Epithelial cell of prostate (primary cell): ENCODE measurements at regions not wholly inside any gene's neighbourhood (a gene's known extent, or its start where the extent isn't known, plus 50 kb on each side); places are given as distances from the start of the nearest gene placed in this dataset.

Source experiments
- DNase-seq: peaks from one replicate; pipeline ENCODE4 v3.0.0-alpha.2; 2011; ENCODE audit warnings: low read depth, low spot score
- H3K27ac ChIP-seq: fragments of 450-650 bp; 2 replicates; pipeline ENCODE4 v1.5.1; 2017; ENCODE audit warnings: mild to moderate bottlenecking

- no peak for DNase-seq
These were observed 110.7 kb upstream of the CTSC start for GRCh38 chr11:88448131-88448670.

GRCh38 chr11:88447281-88447680 lies 109.7 kb upstream of the CTSC start:
- no peak overlapping the region for H3K27ac ChIP-seq
- no peak for DNase-seq

More at GRCh38 chr11:88448131-88448670, 110.7 kb upstream of the CTSC start:
- no peak overlapping the region for H3K27ac ChIP-seq

GRCh38 chr11:88439356-88439755 lies 101.8 kb upstream of the CTSC start:
- no peak overlapping the region for H3K27ac ChIP-seq
- no peak for DNase-seq

GRCh38 chr11:88438721-88439120 lies 101.2 kb upstream of the CTSC start:
- DNase-seq, result no peak
- no peak overlapping the region for H3K27ac ChIP-seq

GRCh38 chr11:88435415-88435814 lies 97.9 kb upstream of the CTSC start:
- DNase-seq, result no peak
- no peak overlapping the region for H3K27ac ChIP-seq

- DNase-seq, result no peak
- no peak overlapping the region for H3K27ac ChIP-seq
These were observed 96.9 kb upstream of the CTSC start for GRCh38 chr11:88434333-88434976.

- no peak for DNase-seq
- no peak overlapping the region for H3K27ac ChIP-seq
These were observed 96.1 kb upstream of the CTSC start for GRCh38 chr11:88433536-88434230.

GRCh38 chr11:88431675-88432341 lies 94.3 kb upstream of the CTSC start:
- no peak overlapping the region for H3K27ac ChIP-seq
- DNase-seq, result no peak

GRCh38 chr11:88428959-88429358 lies 91.4 kb upstream of the CTSC start:
- H3K27ac ChIP-seq, result no peak overlapping the region
- DNase-seq, result no peak

GRCh38 chr11:88427719-88428118 lies 90.2 kb upstream of the CTSC start:
- H3K27ac ChIP-seq, result no peak overlapping the region
- DNase-seq, result no peak

GRCh38 chr11:88424881-88425280 lies 87.3 kb upstream of the CTSC start:
- no peak overlapping the region for H3K27ac ChIP-seq
- DNase-seq, result no peak

- no peak for DNase-seq
- peak overlapping the region; percentile 97 for H3K27ac ChIP-seq
These were observed 84.0 kb upstream of the CTSC start for GRCh38 chr11:88421530-88421929.

- peak; percentile 98 for DNase-seq
- peak overlapping the region; percentile 97 for H3K27ac ChIP-seq
These were observed 82.7 kb upstream of the CTSC start for GRCh38 chr11:88420165-88420791.

GRCh38 chr11:88418508-88418907 lies 81.0 kb upstream of the CTSC start:
- no peak for DNase-seq

GRCh38 chr11:88415495-88415894 lies 78.0 kb upstream of the CTSC start:
- no peak overlapping the region for H3K27ac ChIP-seq
- DNase-seq, result no peak

More at GRCh38 chr11:88418508-88418907, 81.0 kb upstream of the CTSC start:
- peak overlapping the region; percentile 97 for H3K27ac ChIP-seq

- H3K27ac ChIP-seq, result peak overlapping the region; percentile 4
- no peak for DNase-seq
These were observed 77.5 kb upstream of the CTSC start for GRCh38 chr11:88414981-88415413.

GRCh38 chr11:88414385-88414861 lies 76.9 kb upstream of the CTSC start:
- peak overlapping the region; percentile 4 for H3K27ac ChIP-seq
- DNase-seq, result no peak

GRCh38 chr11:88411265-88411664 lies 73.7 kb upstream of the CTSC start:
- H3K27ac ChIP-seq, result peak overlapping the region; percentile 89
- DNase-seq, result peak; percentile 72

- DNase-seq, result no peak
- H3K27ac ChIP-seq, result peak overlapping the region; percentile 89
These were observed 73.1 kb upstream of the CTSC start for GRCh38 chr11:88410656-88411055.

- no peak for DNase-seq
- H3K27ac ChIP-seq, result peak overlapping the region; percentile 89
These were observed 72.5 kb upstream of the CTSC start for GRCh38 chr11:88410056-88410455.
